ENCODE measurements at regions not wholly inside any gene's neighbourhood (a gene's known extent, or its start where the extent isn't known, plus 50 kb on each side); places are given as distances from the start of the nearest gene placed in this dataset.

DNA sequence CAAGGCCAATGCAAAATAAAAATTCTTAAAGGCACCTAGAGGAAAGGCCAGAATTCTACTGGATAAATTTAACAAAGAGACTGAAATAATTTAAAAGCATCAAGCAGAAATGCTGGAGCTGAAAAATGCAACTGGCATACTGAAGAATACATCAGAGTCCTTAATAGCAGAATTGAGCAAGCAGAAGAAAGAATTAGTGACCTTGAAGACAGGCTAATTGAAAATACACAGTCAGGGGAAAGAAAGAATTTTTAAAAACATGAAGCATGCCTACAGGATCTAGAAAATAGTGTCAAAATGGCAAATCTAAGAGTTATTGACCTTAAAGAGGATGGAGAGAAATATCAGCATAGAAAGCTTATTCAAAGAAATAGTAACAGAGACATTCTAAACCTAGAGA lies 371.7 kb downstream of the KLHL13 start:
- TF ChIP-seq CTCF (conservative IDR thresholded peaks at IDR 0.05) (no peak), ZFX (IDR thresholded peaks at IDR 0.05) (no peak)
